Right renal cortex interstitium (tissue), 3 donors: ENCODE measurements at regions not wholly inside any gene's neighbourhood (a gene's known extent, or its start where the extent isn't known, plus 50 kb on each side); places are given as distances from the start of the nearest gene placed in this dataset.
A peak's percentile ranks its signal among the peaks of the same experiment; 100 is the strongest.

Source experiments
- DNase-seq, 3 donors: peaks; one replicate each; pipeline ENCODE4 v3.0.0-alpha.2; 2013; ENCODE audit warnings: low read depth in 3 of 3, low spot score in 2 of 3

- DNase-seq = peak in 1 of 3 donors; percentile 35
Observed at GRCh38 chr5:58259685-58260152, 200.2 kb downstream of the PLK2 start.

DNA sequence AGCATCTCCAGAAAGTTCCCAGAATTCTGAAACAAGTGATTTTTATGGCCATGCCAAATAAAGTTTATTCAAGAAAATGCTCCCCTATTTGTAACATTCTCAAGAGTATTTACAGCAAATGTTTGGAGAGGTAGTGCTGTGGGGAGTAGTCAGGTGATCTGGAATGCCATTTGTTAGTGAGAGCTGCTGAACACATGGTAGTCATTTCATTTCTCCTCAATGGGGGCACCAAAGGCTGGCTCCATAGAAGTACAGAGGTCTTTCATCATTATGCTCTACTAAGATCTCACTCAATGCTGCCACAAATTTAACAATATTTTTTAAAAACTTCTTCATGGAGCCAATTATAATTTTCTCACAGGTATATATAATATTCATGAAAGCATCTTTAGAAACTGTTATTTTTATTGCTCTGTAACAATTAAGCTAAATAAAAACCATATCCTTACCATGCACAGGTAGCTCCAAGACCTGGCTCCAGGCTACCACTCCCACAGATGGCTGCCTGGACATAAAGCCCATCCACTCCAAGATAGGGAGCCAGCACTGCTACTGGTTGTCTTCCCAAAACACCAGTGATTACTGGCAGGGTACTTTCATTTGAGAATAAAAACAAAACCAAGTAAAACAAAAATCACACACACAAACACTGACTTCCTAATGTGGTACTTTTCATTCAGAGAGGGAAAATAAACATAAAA lies 200.8 kb downstream of the PLK2 start:
- no peak for DNase-seq

DNA sequence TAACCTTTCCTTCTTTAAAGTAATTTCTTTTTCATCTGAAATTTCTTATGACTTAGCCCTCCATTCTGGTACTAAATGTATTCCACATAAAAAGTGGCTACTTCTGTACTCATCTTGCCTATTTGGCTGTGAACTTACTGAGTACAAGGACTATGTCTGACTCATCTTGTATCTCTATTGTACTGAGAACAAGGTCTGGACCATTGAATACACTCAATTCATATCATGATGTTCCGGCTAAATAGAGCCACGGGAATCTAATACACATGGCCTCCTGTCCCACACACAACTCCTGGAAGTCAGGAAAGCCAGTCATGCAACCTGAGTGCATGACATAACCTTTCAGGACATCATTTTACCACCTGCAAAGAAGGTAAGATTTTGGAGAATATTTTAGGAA lies 203.9 kb downstream of the PLK2 start:
- no peak for DNase-seq

DNA sequence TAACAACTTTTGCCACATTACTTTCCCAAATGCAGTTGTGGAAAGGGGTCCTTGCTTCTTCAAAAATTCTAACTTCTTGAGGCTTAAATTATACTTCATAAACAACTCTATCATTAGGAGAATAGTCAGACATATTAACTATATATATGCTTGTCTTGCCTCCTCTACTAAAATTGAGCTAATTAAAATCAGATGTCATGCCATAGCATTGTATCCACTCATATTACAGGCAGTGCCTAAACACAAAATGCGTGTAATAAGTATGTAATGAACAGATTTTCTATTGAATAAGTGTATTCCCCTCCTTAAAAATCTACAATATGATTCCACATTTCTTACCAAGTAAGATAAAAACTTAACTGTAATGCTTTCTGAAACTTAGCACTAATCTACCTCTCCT lies 204.5 kb downstream of the PLK2 start:
- no peak for DNase-seq

DNA sequence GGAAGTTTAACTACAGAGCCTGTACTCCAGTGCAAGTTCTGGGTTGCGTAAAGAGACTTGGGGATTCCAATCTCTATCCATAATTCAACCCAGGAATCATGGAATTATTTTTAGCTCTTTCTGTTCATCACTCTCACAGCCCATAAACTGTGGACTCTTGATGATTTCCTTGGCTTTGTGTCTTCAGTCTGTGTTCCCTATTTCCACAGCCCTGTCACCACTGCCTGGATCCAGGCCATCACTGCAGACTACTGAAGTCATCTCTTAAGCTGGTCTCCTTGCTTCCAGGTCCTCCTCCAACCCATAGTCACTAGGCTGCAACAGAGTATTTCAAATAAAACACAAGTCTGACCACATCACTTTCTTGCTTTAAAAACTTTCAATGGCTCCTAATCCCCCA lies 211.7 kb downstream of the PLK2 start:
- no peak for DNase-seq

DNA sequence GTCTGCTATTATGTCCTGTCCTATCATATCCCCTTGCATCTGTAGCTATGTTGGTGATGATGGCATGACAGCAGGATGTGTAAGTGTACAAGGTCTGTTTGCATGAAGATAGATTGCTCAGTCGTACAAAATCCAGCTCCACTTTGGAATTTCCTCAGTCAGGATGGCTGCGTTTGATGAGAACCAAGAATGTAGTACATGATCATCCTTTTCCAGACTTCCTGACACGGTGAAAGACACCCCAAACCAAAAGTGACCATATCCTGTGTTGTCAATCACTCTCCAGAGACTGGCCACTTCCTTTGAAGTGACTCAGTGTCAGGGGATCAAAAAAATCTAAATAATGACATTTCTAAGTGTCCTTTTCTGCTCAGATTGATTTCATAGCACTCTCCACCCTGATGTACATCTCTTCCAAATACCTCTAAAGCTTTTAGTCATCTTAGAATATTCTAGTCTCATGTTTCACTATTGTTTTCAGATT lies 213.4 kb downstream of the PLK2 start:
- no peak for DNase-seq

DNA sequence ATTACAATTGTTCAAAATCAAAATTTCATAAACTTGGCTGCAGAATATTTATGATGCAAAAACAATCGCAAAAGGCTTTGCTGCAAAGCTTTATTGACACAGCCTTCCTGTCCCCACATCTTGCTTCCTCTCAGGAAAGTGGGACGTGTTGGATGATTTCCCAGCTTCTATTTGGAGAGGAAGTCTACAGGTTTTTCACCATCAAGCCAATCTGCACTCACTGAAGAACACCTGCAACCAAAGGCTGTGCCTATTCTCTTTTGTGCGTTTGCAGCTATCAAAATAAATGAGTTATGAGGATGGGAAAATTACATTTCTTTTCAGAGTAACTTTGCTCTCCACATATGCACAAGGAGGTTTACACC lies 214.4 kb downstream of the PLK2 start:
- no peak for DNase-seq

GRCh38 chr5:58244819-58245475 lies 214.9 kb downstream of the PLK2 start:
- no peak for DNase-seq

DNA sequence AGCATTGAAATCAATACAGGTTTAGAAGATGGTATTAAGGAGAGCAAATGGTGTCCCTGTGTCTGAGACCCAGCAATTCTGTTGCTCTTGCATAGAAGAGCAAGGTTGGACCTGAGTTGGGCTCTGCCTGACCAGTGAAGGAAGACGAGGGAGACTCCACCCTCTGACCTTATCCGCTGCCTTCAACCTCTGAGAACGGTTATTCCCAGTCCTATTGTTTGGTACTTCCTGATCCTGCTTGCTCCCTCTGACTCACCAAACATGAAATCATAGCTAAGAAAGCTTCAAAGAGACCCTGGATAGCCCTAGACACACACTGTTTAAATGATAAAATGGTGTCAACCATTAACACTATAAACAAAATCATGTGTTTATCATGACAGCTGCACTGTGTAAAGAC lies 218.5 kb downstream of the PLK2 start:
- no peak for DNase-seq

DNA sequence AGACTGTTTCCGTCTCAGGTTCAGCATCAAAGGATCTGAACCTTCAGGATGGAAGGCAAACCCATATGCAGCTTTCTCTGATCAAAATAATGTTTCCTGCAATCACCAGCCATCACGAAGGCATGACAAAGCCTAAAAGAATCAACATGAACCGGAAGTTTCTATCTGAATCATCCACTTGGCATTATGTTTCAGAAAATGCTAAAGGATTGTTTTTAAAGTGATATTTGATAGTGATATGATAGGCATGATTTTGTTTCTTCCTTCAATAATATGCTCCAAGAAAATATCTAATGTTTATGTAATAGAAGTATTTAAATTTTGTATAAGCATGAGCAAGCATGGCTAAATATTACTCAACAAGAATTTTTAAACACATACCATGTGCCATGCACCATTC lies 219.6 kb downstream of the PLK2 start:
- DNase-seq = no peak

DNA sequence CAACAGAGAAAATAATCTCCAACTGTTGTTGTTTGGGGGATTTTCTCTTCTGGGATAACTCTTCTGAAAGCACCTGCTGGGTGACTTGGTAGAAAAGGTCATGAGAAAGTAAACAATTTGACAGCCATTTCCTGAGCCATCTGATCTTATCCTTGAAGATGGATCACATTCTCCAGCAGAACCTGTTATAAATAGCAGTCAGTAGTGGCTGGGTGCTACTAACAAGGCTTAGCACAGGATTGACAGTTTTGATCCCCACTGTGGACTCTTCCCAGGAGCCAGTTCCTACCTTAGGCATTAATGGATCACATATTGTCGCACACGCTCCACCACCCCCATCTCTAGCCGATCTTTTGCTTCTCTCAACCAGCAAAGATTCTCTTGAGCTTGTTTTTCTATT lies 220.2 kb downstream of the PLK2 start:
- no peak for DNase-seq

GRCh38 chr5:58239045-58239444 lies 220.8 kb downstream of the PLK2 start:
- no peak for DNase-seq

- DNase-seq = no peak
Observed at GRCh38 chr5:58236498-58236897, 223.4 kb downstream of the PLK2 start.

DNA sequence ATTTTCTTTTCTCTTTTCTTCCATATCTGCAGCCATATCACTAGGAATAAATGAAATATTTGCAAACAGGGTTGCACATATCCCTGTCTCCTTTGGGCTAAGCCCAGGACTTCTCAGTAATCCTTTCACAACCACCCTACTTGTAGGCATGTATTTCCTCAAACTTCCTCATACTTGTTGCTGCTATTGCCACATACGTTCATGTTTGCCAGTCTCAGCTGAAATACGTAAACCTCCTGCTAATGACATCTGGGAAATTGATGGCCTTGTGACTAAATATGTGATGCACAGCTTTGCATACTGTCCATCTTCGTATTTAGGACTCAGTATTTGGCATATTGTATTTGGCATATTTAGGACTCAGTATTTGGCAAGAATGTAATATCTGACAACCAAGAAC lies 224.6 kb downstream of the PLK2 start:
- DNase-seq = no peak

- DNase-seq = no peak
Observed at GRCh38 chr5:58232130-58232529, 227.8 kb downstream of the PLK2 start.

DNA sequence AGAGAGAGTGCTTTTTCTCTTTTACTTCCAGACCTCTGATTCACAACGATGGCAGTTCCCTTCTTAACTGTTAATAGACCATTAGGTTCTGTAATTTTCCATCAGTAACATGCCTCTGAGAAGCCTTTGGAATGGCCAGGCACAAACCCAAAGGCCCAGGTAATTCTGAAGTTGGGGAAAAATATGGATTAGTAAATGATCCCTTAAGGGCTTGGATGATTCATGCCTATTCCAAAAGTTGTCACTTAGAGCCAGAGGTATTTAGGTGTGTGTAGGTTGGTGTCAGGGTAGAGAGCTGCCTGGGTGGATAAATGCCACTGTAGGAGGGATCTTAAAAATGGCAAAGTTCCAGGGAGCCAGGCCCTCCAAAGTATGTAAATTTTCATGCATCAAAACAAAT lies 228.8 kb downstream of the PLK2 start:
- DNase-seq = no peak

DNA sequence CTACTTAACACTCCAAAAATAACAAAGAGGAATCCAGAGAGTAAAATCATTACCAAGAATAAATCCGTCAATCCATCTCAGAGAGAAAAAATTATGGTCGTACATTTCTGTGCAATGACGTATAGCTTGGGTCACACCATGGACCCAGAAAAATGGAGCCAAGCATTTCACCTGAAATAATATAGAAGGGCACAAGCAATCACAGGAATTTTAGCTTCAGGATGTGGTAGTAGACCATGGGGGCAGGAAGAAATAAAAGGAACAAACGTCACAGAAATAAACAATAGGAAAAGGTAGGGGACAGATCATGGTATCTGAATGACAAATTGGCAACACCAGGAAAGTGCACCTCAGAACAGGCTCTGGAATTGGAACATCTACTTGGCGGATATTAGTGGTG lies 231.0 kb downstream of the PLK2 start:
- no peak for DNase-seq

DNA sequence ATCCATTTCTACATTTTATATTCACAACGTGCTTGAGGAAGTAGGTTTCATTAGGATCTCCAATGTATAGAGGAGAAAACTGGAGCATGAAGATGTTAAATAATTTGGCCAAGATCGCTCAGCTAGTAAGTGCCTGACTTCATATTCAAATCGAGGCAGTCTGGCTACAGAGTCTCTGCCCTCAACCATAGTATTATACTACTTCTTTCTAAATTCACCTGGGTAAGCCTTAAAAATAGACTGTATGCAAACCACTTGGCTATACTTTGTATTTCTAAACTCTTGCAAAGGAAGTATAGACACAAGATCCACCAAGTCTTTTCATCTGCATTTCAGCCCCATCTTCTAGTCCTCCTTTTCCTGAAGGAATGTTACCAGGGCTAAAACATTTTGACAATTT lies 232.0 kb downstream of the PLK2 start:
- DNase-seq = no peak

DNA sequence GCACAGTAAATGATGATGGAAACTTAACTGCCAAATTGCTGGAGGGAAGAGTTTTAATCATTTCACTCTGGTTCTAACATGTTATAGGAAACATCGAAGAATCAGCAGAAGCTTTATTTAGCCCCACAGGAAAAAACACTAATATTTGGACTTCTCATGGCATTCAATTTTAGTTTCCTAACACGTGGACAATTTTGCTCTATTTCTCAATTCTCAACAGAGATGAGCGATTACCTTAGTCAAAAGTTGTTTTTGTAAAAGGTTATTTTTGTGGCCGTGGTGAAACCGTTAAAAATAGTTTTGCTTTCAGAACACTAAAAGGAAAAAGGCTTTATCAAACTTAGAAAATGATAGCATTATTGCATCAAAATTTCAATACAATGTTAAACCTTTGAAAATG lies 235.2 kb downstream of the PLK2 start:
- DNase-seq = no peak

- DNase-seq = no peak
Observed at GRCh38 chr5:58224221-58224620, 235.7 kb downstream of the PLK2 start.

GRCh38 chr5:58215364-58215763 lies 244.5 kb downstream of the PLK2 start:
- no peak for DNase-seq

DNA sequence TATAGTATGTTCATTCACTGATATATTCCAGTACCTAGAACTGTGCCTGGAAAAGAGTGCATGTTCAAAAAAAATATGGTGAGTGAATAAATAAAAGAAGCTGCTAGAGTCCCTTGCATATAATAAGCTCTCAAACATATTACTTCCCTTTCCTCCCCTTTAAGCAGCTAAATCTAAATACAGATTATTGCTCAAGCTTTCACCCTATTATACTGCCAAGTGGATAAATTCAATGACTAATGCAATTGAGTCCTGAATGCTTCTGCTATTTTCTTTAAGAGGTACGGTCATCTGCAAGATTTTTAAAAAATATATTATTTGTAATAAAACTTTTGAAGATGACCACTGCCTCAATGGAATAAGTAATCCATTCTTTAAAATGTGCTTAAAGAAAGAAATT lies 248.4 kb downstream of the PLK2 start:
- no peak for DNase-seq

DNA sequence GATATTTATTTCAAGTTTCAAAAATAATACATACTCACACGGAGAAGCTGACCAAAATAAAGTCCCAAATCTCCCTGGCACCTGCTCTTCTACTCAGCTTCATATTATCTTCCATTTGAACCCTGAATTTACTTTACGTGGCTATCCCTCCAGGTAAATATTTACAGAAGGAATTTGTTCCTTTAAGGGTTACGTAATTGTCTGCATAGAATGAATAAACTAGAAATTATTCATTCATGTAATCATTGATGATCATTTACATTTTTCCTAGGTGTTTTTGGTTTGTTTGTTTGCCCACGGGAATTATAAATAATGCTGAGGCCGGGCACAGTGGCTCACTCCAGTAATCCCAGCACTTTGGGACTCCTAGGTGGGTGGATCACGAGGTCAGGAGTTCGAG lies 251.2 kb downstream of the PLK2 start:
- DNase-seq = no peak
